HG02981 (cell line): ENCODE measurements at regions not wholly inside any gene's neighbourhood (a gene's known extent, or its start where the extent isn't known, plus 50 kb on each side); places are given as distances from the start of the nearest gene placed in this dataset.
"Not testable (repeated sequence)": the region's sequence is repeated elsewhere in the genome, so short reads cannot be mapped to it uniquely, and the experiment has no call there.

Experiments used
- ATAC-seq: cut with Tn5 transposase; IDR thresholded peaks from one replicate; pipeline ENCODE4 v1.9.1; 2021; ENCODE audit warnings: mild to moderate bottlenecking, moderate library complexity; ENCODE audit not compliant: unreplicated experiment

DNA sequence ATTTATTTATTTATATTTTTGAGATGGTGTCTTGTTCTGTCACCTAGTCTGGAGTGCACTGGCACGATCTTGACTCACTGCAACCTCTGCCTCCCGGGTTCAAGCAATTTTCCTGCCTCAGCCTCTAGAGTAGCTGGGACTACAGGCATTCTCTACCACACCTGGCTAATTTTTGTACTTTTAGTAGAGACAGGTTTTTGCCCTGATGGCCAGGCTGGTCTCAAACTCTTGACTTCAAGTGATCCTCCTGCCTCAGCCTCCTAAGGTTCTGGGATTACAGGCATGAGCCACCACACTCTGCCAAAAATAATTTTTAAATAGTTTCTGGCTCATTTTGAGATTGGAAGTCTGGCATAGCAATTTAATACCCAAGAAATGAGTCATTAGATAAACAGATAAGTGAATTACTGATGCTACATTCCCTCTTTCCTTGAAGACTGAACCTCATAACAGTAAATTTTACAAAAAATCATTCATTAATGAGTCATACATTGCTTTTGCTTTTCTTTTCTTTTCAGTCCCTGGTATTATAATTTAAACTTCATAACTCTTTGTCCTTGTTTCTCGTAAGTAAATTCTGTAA lies 881.6 kb upstream of the PIK3C3 start:
- no peak for ATAC-seq

GRCh38 chr18:41072946-41073345 lies 882.1 kb upstream of the PIK3C3 start:
- ATAC-seq = no peak

- ATAC-seq = no peak
These were observed 883.2 kb upstream of the PIK3C3 start for GRCh38 chr18:41071826-41072225.

DNA sequence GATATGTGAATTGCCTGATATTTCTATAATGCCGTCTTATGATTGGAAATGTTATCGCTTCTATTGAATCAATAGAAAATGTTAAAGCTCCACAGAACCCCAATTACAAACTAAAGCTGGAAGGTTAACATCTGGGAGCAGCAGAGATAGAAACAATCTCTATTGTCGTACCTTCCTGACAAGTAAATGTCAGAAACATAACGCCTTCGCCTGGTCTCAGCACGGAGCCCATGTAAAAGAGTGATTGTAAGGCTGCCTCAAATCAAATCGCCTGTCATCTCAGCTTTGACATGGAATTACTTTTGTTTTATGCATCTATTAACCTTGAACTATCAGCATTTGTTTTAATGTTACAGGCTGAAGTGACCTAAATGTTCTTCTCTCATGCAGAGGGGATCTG lies 885.9 kb upstream of the PIK3C3 start:
- no peak for ATAC-seq

- no peak for ATAC-seq
These were observed 890.1 kb upstream of the PIK3C3 start for GRCh38 chr18:41064916-41065315.

DNA sequence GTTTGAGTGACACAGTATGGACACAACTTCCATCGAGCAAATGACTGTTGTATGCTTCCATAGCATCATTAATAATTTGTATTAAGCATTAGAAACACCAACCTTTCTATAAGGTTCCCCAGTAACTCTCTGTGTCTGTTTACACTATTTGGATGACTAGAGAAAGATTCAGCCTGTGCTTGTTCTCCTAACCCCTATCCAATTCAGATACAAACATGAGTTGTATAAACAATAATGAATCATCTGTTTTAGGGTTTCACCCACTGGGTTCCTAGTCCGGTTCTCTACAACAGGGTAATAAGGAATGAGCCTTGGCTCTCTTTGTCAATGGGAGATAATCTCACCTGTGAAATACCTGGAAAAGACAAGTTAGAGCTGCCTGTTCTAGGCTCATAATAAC lies 894.1 kb upstream of the PIK3C3 start:
- no peak for ATAC-seq

GRCh38 chr18:41059126-41059415 lies 896.0 kb upstream of the PIK3C3 start:
- ATAC-seq = no peak

- no peak for ATAC-seq
These were observed 896.5 kb upstream of the PIK3C3 start for GRCh38 chr18:41058351-41059125.

GRCh38 chr18:41052625-41053024 lies 902.4 kb upstream of the PIK3C3 start:
- no peak for ATAC-seq

DNA sequence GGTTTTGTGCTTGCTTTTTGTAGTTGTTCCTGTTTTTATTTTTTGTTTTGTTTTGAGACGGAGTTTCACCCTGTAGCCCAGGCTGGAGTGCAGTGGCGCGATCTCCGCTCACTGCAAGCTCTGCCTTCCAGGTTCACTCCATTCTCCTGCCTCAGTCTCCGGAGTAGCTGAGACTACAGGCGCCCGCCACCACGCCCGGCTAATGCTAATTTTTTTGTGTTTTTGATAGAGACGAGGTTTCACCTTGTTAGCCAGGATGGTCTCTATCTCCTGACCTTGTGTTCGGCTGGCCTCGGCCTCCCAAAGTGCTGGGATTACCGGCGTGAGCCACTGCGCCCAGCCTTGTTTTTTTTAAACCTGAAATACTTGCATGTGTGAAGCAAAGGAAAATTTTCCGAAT lies 908.8 kb upstream of the PIK3C3 start:
- ATAC-seq = not testable (repeated sequence)

DNA sequence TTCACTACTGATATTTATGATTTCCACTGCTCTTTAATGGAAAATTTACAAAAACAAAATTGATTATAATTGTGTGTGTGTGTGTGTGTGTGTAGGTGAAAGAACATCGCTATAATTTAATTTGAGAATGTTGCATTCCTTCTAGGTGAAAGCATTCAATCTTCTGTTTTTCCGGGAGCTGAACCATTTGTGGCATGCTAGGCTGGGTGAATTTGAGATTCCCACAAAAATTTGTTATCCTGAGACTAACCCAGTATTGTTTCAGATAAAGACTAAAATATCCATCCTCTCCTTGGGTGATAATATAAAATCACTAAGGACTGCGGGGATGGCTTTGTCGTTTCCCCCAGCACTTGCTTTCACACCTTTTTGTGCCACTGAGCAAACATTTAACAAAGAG lies 911.2 kb upstream of the PIK3C3 start:
- no peak for ATAC-seq

DNA sequence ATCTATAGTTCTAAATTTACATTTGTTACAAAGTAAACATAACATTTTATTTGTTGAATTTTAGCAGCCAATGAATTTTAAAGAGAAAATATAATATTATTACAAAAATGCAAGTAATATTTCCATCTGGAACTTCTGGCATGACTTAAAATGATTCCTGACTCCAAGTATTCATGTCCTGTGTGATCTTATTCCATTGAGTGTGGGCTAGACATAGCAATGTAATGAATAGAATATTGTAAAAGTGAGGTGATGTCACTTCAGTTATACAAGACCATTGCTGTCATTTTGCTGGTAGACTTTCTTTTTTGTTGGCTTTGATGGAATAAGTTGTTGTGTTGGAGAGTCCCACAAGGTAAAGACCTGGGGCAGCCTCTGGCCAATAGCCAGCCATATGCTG lies 912.2 kb upstream of the PIK3C3 start:
- no peak for ATAC-seq

DNA sequence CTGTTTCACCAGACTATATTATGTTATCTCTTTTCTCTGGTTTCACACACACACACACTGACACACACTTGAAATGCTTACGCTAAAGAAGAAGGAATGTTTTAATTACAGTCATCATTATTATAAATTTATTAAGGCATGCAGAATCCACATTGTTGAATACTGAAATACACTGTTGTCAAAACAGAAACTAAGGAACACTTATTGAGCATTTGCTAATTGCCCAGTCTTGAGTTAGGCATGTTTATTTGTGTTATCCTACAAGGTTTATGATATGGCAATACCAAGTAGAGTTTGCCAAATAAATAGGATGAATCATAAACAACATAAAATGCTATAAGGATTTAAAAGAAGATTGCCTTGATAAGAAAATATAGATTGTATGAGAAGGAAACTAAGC lies 917.0 kb upstream of the PIK3C3 start:
- ATAC-seq = no peak

GRCh38 chr18:41036346-41036745 lies 918.7 kb upstream of the PIK3C3 start:
- ATAC-seq = no peak

GRCh38 chr18:41034413-41034812 lies 920.6 kb upstream of the PIK3C3 start:
- no peak for ATAC-seq

DNA sequence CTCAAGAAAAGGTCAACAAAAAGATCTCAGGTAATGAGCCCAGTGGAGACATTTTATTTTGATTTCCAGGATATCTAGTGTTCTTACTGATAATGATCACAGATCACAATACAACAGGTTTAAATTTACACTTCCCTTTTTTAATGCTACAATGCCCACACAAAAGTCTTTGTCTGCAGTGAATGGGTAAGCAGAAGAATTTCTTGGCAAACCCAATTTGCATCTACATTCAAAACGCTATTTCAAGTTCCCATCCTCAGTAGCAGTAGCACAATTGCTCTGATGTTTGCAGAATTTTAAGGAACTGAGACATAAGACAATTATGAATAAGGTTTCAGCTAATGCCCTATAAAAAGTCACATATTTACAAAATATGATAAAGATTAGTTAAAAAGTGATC lies 929.4 kb upstream of the PIK3C3 start:
- no peak for ATAC-seq

- no peak for ATAC-seq
These were observed 930.2 kb upstream of the PIK3C3 start for GRCh38 chr18:41024792-41025191.

- ATAC-seq = no peak
These were observed 932.5 kb upstream of the PIK3C3 start for GRCh38 chr18:41022484-41022883.

GRCh38 chr18:41021089-41021488 lies 933.9 kb upstream of the PIK3C3 start:
- ATAC-seq = no peak

- ATAC-seq = no peak
These were observed 942.8 kb upstream of the PIK3C3 start for GRCh38 chr18:41012194-41012593.

- no peak for ATAC-seq
These were observed 945.1 kb upstream of the PIK3C3 start for GRCh38 chr18:41009926-41010325.

DNA sequence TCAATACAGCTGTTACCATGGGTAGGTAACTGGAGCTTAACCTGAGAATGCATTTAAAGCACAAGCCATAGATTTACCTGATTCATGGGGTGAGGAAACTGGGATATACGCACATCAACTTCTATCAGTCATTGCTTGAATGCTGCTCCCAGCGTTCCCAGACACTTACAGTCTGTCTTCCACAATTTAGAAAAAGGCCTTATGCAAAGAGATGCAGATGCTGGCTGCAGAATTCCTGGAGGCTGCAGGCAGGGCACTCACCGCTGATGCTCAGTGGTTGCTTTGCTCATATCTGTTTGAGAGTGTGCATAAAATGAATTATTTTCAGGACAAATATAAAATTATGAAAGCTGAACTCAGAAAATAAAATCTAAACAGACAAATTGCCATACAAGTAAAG lies 950.7 kb upstream of the PIK3C3 start:
- ATAC-seq = no peak

DNA sequence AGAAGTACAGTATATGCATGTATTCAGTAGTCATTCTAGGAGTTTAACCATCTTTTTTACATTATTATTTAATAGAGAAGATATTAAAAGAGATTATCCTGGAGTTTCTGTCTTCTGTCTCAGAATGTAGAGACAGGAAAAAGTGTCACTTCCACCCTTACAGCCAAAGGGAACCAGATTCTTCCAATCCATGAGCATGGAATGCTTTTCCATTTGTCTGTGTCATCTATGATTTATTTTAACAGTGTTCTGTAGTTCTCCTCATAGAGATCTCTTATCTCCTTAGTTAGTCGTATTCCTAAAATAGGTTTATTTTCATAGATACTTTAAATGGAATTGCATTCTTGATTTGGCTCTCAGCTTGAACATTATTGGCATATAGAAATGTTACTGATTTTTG lies 959.5 kb upstream of the PIK3C3 start:
- no peak for ATAC-seq
